GM18870 (cell line): ENCODE measurements at regions not wholly inside any gene's neighbourhood (a gene's known extent, or its start where the extent isn't known, plus 50 kb on each side); places are given as distances from the start of the nearest gene placed in this dataset.

Experiments used
- ATAC-seq: cut with Tn5 transposase; IDR thresholded peaks from one replicate; pipeline ENCODE4 v1.9.1; 2021; ENCODE audit warnings: moderate library complexity; ENCODE audit not compliant: unreplicated experiment

GRCh38 chr10:130230036-130230435 is 93.8 kb downstream of the GLRX3 start:
- ATAC-seq, result no peak

- ATAC-seq, result no peak
Observed at GRCh38 chr10:130230611-130231010, 94.4 kb downstream of the GLRX3 start.

GRCh38 chr10:130231251-130231741 is 95.1 kb downstream of the GLRX3 start:
- ATAC-seq, result no peak

GRCh38 chr10:130232166-130233034 is 96.2 kb downstream of the GLRX3 start:
- ATAC-seq, result no peak

GRCh38 chr10:130233035-130233360 is 96.8 kb downstream of the GLRX3 start:
- no peak for ATAC-seq

GRCh38 chr10:130233426-130233825 is 97.2 kb downstream of the GLRX3 start:
- no peak for ATAC-seq

- ATAC-seq, result no peak
Observed at GRCh38 chr10:130234171-130234965, 98.2 kb downstream of the GLRX3 start.

GRCh38 chr10:130236711-130237110 is 100.5 kb downstream of the GLRX3 start:
- ATAC-seq, result no peak

GRCh38 chr10:130240409-130240808 is 104.2 kb downstream of the GLRX3 start:
- ATAC-seq, result no peak

GRCh38 chr10:130242513-130242912 is 106.3 kb downstream of the GLRX3 start:
- no peak for ATAC-seq

- ATAC-seq, result no peak
Observed at GRCh38 chr10:130243015-130243414, 106.8 kb downstream of the GLRX3 start.

GRCh38 chr10:130244031-130244927 is 108.1 kb downstream of the GLRX3 start:
- no peak for ATAC-seq

GRCh38 chr10:130244928-130245495 is 108.8 kb downstream of the GLRX3 start:
- ATAC-seq, result no peak

- ATAC-seq, result no peak
Observed at GRCh38 chr10:130246113-130246512, 109.9 kb downstream of the GLRX3 start.

- ATAC-seq, result no peak
Observed at GRCh38 chr10:130250127-130250526, 113.9 kb downstream of the GLRX3 start.

GRCh38 chr10:130251766-130252165 is 115.6 kb downstream of the GLRX3 start:
- ATAC-seq, result no peak

GRCh38 chr10:130254243-130254642 is 118.1 kb downstream of the GLRX3 start:
- ATAC-seq, result no peak

GRCh38 chr10:130254662-130255061 is 118.5 kb downstream of the GLRX3 start:
- no peak for ATAC-seq

GRCh38 chr10:130255777-130256176 is 119.6 kb downstream of the GLRX3 start:
- ATAC-seq, result no peak

GRCh38 chr10:130257897-130258296 is 121.7 kb downstream of the GLRX3 start:
- no peak for ATAC-seq

- no peak for ATAC-seq
Observed at GRCh38 chr10:130259380-130259779, 123.2 kb downstream of the GLRX3 start.
